Astrocyte (in vitro differentiated cells and primary cell): ENCODE measurements at regions not wholly inside any gene's neighbourhood (a gene's known extent, or its start where the extent isn't known, plus 50 kb on each side); places are given as distances from the start of the nearest gene placed in this dataset.
"Not testable (repeated sequence)": the region's sequence is repeated elsewhere in the genome, so short reads cannot be mapped to it uniquely, and the experiment has no call there.

Experiments used
- CTCF ChIP-seq: IDR thresholded peaks from 2 replicates; pipeline ENCODE4 v1.5.1; 2011; ENCODE audit warnings: low read depth, mild to moderate bottlenecking, inconsistent platforms, low read length, moderate library complexity; ENCODE audit not compliant: insufficient read depth
- EZH2 ChIP-seq: IDR thresholded peaks from 2 replicates; pipeline ENCODE4 v1.6.1; 2012; ENCODE audit warnings: mild to moderate bottlenecking, low read length, inconsistent platforms; ENCODE audit not compliant: insufficient read depth

- not testable (repeated sequence) for TF ChIP-seq CTCF, EZH2
Measured at GRCh38 chr20:48498125-48498524, 329.7 kb downstream of the PREX1 start.
